ENCODE measurements at regions not wholly inside any gene's neighbourhood (a gene's known extent, or its start where the extent isn't known, plus 50 kb on each side); places are given as distances from the start of the nearest gene placed in this dataset.

DNA sequence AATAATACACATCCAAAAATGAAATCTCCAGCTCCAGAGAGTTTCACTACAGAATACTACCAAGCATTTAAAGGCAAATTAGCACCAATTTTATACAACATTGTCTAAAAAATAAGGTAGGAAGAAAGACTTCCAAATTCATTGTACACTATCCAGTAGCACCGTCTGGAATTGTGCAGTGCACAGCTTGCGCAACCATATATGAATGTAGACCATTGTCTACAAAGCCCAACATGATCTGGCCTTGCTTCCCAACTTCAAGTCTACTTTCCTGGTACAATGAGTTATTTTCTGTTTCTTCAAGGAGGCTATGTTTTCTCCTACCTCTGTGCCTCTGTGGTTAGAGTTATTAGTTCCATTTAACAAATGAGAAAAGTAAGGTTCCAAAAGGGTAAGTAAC is 115.4 kb upstream of the FOXK1 start:
- Histone ChIP-seq H2AK5ac (ENCODE audit: insufficient read length, low read length) (no peak overlapping the region), H3K9ac (ENCODE audit: extremely low read depth, insufficient read length, low read length) (no peak overlapping the region), H3T11ph (ENCODE audit: low read length) (no peak overlapping the region), H3K4ac (ENCODE audit: low read depth, low read length) (no peak overlapping the region), H4K5ac (ENCODE audit: insufficient read length, low read depth, low read length) (no peak overlapping the region), H4K91ac (ENCODE audit: insufficient read length, low read depth, low read length) (no peak overlapping the region), H3K56ac (ENCODE audit: insufficient read length, low read depth, low read length) (no peak overlapping the region), H2BK5ac (ENCODE audit: insufficient read length, low read length) (no peak overlapping the region), H3K23me2 (ENCODE audit: insufficient read length, low read depth, low read length, poor library complexity, severe bottlenecking) (no peaks in the 10 kb centered on the region), H2BK15ac (ENCODE audit: low read depth, low read length) (no peak overlapping the region), H3K9me3 (ENCODE audit: control insufficient read depth, low read depth, low read length) (no peaks in the 10 kb centered on the region), H2BK120ac (ENCODE audit: low read depth, low read length, poor library complexity, severe bottlenecking) (no peak overlapping the region), H3K79me2 (ENCODE audit: insufficient read depth, low read length) (no peaks in the 10 kb centered on the region), H3K18ac (ENCODE audit: insufficient read length, low read depth, low read length) (no peak overlapping the region), H3K4me1 (ENCODE audit: insufficient read depth, low read length) (no peaks in the 10 kb centered on the region), H4K8ac (replicated peaks; ENCODE audit: insufficient read length, low read depth, low read length) (no peak overlapping the region), H2AFZ (ENCODE audit: low read length) (no peak overlapping the region), H3K4me2 (ENCODE audit: insufficient read depth, insufficient read length, low read length) (no peak overlapping the region), H2BK20ac (ENCODE audit: low read depth, low read length, poor library complexity, severe bottlenecking) (no peak overlapping the region), H2BK12ac (ENCODE audit: insufficient read length, low read depth, low read length) (no peak overlapping the region), H3K27ac (ENCODE audit: insufficient read length, low read depth, low read length) (no peak overlapping the region), H3K14ac (ENCODE audit: insufficient read depth, low read length) (no peak overlapping the region), H4K20me1 (ENCODE audit: control insufficient read depth, insufficient read depth, insufficient read length) (no peaks in the 10 kb centered on the region), H3K23ac (ENCODE audit: insufficient read length, low read depth, low read length) (no peak overlapping the region), H3K27me3 (ENCODE audit: insufficient read depth, low read length) (no peaks in the 10 kb centered on the region), H3K79me1 (ENCODE audit: insufficient read depth, low read depth, low read length, poor library complexity, severe bottlenecking) (no peaks in the 10 kb centered on the region)
- H3K4me3 Mint-ChIP-seq = no peak overlapping the region
- no CpG with 5 or more reads among the region's 2 CpGs for WGBS (ENCODE audit: extremely low coverage, insufficient read length, low lambda C conversion rate)
- H3K9me3 Mint-ChIP-seq = peaks cover 25 to 75% of the 10 kb centered on the region in 2 experiments
- DNase-seq = no peak
- H3K4me1 Mint-ChIP-seq = peaks cover 0 to 2% of the 10 kb centered on the region in 2 experiments; a peak in 2 of 4 replicates
- H3K27me3 Mint-ChIP-seq (ENCODE audit: low read depth) = peaks cover 34% of the 10 kb centered on the region
- no peak overlapping the region for H3K27ac Mint-ChIP-seq
- TF ChIP-seq, protein P1, sequence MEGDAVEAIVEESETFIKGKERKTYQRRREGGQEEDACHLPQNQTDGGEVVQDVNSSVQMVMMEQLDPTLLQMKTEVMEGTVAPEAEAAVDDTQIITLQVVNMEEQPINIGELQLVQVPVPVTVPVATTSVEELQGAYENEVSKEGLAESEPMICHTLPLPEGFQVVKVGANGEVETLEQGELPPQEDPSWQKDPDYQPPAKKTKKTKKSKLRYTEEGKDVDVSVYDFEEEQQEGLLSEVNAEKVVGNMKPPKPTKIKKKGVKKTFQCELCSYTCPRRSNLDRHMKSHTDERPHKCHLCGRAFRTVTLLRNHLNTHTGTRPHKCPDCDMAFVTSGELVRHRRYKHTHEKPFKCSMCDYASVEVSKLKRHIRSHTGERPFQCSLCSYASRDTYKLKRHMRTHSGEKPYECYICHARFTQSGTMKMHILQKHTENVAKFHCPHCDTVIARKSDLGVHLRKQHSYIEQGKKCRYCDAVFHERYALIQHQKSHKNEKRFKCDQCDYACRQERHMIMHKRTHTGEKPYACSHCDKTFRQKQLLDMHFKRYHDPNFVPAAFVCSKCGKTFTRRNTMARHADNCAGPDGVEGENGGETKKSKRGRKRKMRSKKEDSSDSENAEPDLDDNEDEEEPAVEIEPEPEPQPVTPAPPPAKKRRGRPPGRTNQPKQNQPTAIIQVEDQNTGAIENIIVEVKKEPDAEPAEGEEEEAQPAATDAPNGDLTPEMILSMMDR (conservative IDR thresholded peaks at IDR 0.05) = no peak
- H3K36me3 Mint-ChIP-seq (ENCODE audit: insufficient read depth in 1 of 3, low read depth in 3 of 3) = no peaks in the 10 kb centered on the region; a peak in 2 of 7 replicates

Data from H9 (cell line).